Left lung (tissue), 4 donors: ENCODE measurements at regions not wholly inside any gene's neighbourhood (a gene's known extent, or its start where the extent isn't known, plus 50 kb on each side); places are given as distances from the start of the nearest gene placed in this dataset.

Experiments used
- ATAC-seq: fragments of 200-7000 bp; cut with Tn5 transposase; one replicate; pipeline ENCODE4 v1.9.1; 2020; ENCODE audit warnings: moderate library complexity
- DNase-seq, 4 donors: peaks; one replicate each; pipeline ENCODE4 v3.0.0-alpha.2; 2013 to 2020
- H3K27ac ChIP-seq, 2 donors: fragments of 200-600 bp; sonication (generic) in 1 of 2; one replicate each; pipeline versions ENCODE4 v1.5.0 to v1.8.0; 2020 to 2021
- H3K27me3 ChIP-seq, 2 donors: fragments of 200-600 bp; sonication (generic) in 1 of 2; one replicate each; pipeline versions ENCODE4 v1.5.0 to v1.8.0; 2020 to 2021
- H3K36me3 ChIP-seq, 2 donors: fragments of 200-600 bp; sonication (generic) in 1 of 2; one replicate each; pipeline versions ENCODE4 v1.5.0 to v1.8.0; 2020 to 2021
- H3K4me1 ChIP-seq, 2 donors: fragments of 200-600 bp; one replicate each; pipeline ENCODE4 v1.8.0; 2021
- H3K4me3 ChIP-seq, 2 donors: fragments of 200-600 bp; sonication (generic) in 1 of 2; one replicate each; pipeline versions ENCODE4 v1.5.0 to v1.8.0; 2020 to 2021; ENCODE audit warnings: mild to moderate bottlenecking in 1 of 2
- H3K9me3 ChIP-seq, 2 donors: fragments of 200-600 bp; sonication (generic) in 1 of 2; one replicate each; pipeline versions ENCODE4 v1.5.0 to v1.8.0; 2020 to 2021
- CTCF ChIP-seq, 2 donors: fragments of 200-600 bp; sonication (generic) in 1 of 2; IDR thresholded peaks; one replicate each; pipeline versions ENCODE4 v1.5.0 to v1.8.0; 2021; ENCODE audit warnings: antibody characterized with exemption in 2 of 2
- intact Hi-C, 2 donors: fragments of 100-400 bp; cut with DNase I; formaldehyde crosslinking; loops; one replicate each; pipeline versions ENCODE4 v1.11.2 to v1.14.2; 2022
- donor health status: DM: no; HTN: yes; CAD: no.
- donor health status: DM: no; HTN: no; CAD: no.

DNA sequence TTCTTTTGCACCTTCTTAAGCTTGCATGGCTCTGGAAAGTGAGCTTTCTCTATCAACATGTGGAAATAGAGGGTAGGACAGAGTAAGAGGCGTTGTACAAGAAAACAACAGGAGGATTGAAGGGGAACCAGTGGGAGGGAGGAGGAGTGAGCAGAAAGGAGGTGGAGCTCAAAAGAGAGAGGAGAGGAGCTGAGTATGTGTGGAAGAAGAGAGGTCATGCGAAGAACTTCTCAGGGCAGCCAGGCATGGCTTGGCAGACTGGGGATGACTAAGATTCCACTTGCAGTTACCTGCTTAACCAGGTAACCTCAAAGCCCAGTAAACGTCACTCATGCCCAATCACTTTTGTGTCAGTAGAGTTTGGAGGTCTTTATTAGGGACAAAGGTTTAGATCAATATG is 105.1 kb downstream of the BCL2L11 start:
- peaks cover 0 to 5% of the 10 kb centered on the region in 2 donors for H3K4me1 ChIP-seq
- H3K36me3 ChIP-seq, result no peaks in the 10 kb centered on the region
- no peak for DNase-seq
- H3K27ac ChIP-seq, result no peak overlapping the region
- peaks cover 0 to 12% of the 10 kb centered on the region in 2 donors for H3K9me3 ChIP-seq
- H3K4me3 ChIP-seq, result no peak overlapping the region
- no peak for ATAC-seq
- no peak for TF ChIP-seq CTCF (IDR thresholded peaks at IDR 0.05)
- intact Hi-C loops, result no loop called here
- peaks cover 0 to 6% of the 10 kb centered on the region in 2 donors for H3K27me3 ChIP-seq

DNA sequence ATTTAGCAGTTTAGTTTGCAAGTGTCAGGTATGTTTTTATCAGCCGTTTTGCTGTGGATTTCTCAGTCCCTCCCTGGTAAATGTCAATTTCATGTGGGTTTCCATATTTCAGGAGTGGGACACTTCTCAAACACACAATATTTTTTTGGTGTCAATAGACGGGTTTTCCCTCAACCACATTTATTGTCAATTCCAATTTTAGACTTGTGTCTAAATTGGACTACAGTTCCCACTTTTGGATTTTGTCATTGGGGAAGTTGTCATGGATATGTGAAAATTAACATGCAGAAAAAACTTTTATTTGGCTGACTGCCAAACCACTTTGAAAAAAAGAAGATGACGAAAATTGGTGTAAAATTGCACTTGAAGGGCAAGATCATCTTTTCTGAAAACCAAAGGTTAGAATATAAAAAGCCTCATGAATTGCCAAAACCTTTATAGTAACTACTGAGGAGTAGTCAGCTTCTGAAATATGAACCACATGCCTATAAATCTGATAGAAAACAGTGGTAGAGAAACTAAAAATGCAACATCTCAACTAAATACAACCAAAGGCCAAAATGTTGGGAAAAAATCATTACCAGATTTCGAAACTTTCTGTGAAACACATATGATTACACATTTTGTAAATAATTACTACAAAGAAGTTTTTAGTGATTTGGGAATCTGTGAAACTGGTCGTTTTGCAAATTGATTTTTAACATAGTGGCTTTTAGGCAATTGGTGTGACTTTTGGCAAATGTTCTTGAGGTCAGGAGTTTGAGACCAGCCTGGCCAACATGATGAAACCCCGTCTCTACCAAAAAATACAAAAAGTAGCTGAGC is 106.4 kb downstream of the BCL2L11 start:
- no peak for DNase-seq
- H3K9me3 ChIP-seq, result peaks cover 0 to 22% of the 10 kb centered on the region in 2 donors
- no peak overlapping the region for H3K4me3 ChIP-seq
- ATAC-seq, result peak; percentile 29
- intact Hi-C loops, result no loop called here
- peaks cover 0 to 6% of the 10 kb centered on the region in 2 donors for H3K27me3 ChIP-seq
- H3K36me3 ChIP-seq, result no peaks in the 10 kb centered on the region
- H3K27ac ChIP-seq, result no peak overlapping the region
- TF ChIP-seq CTCF (IDR thresholded peaks at IDR 0.05), result no peak
- H3K4me1 ChIP-seq, result peaks cover 0 to 5% of the 10 kb centered on the region in 2 donors

- intact Hi-C loops, result no loop called here
Measured at GRCh38 chr2:111227716-111228141, 107.0 kb downstream of the BCL2L11 start.

DNA sequence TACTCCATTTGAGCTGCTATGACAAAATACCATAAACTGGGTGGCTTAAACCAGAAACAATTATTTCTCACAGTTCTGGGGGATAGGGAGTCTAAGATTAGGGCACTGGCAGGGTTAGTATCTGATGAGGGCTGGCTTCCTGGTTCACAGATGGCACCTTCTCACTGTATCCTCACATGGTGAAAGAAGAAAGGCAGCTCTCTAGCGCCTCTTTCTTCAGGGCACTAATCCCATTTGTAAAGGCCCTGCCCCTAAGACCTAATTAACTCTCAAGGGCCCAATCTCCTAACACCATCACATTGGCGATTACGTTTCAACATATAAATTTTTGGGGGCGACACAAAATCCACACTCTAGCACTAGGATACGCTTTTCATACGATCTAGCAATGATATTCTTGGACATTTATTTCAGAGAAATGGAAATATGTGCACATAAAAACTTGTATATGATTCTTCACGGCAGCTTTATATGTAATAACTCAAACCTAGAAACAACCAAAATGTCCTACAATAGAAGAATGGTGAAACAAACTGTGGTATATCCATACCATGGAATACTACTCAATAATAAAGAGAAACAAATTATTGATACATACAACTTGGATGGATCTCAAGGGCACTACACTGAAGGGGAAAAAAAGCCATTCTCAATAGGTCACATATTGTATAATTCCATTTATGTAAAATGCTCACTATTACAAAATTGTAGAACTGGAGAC is 111.0 kb downstream of the BCL2L11 start:
- Histone ChIP-seq H3K27ac (no peak overlapping the region), H3K36me3 (no peaks in the 10 kb centered on the region), H3K4me3 (no peak overlapping the region), H3K27me3 (no peaks in the 10 kb centered on the region), H3K9me3 (peaks cover 0 to 22% of the 10 kb centered on the region in 2 donors), H3K4me1 (peaks cover 0 to 5% of the 10 kb centered on the region in 2 donors)
- no peak for ATAC-seq
- intact Hi-C loops, result no loop called here
- no peak for TF ChIP-seq CTCF (IDR thresholded peaks at IDR 0.05)
- DNase-seq, result no peak

More at GRCh38 chr2:111227716-111228141, 107.0 kb downstream of the BCL2L11 start:
- H3K27ac ChIP-seq, result no peak overlapping the region
- DNase-seq, result no peak
- peaks cover 0 to 22% of the 10 kb centered on the region in 2 donors for H3K9me3 ChIP-seq
- peaks cover 0 to 5% of the 10 kb centered on the region in 2 donors for H3K4me1 ChIP-seq
- peak; percentile 35 for ATAC-seq
- no peaks in the 10 kb centered on the region for H3K36me3 ChIP-seq
- H3K4me3 ChIP-seq, result no peak overlapping the region
- no peak for TF ChIP-seq CTCF (IDR thresholded peaks at IDR 0.05)
- peaks cover 0 to 6% of the 10 kb centered on the region in 2 donors for H3K27me3 ChIP-seq
